ENCODE measurements at regions not wholly inside any gene's neighbourhood (a gene's known extent, or its start where the extent isn't known, plus 50 kb on each side); places are given as distances from the start of the nearest gene placed in this dataset.

DNA sequence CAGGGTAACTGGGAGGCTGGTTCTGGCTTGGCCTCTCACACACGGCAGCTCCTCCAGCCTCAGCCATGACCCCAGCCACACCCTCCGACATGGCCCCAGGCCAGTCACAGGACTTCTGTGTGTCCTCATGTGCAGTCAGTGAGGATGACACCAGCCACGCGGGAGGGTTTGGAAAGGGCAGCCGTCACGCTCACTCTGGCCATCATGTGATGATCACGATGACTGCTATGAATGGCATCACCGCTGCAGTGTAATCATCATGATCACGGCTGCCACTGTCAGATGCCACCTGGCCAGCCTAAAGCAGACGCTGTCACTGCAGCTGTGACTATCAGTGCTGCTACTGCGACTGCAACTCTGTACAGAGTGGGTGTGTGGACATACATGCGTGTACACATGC is 640.9 kb downstream of the BRD1 start:
- Histone ChIP-seq H4K8ac (ENCODE audit: low read depth in 2 of 2, low read length in 2 of 2) (no peak overlapping the region), H3K79me1 (ENCODE audit: low read depth in 1 of 2, low read length in 2 of 2) (no peaks in the 10 kb centered on the region), H3K36me3 (ENCODE audit: control insufficient read depth, insufficient read depth, low read length) (no peaks in the 10 kb centered on the region), H2AFZ (replicated peaks; ENCODE audit: low read length, poor library complexity) (no peak overlapping the region), H3K4me1 (ENCODE audit: control insufficient read depth, insufficient read depth, low read length) (no peaks in the 10 kb centered on the region), H3K56ac (ENCODE audit: extremely low read depth, insufficient read depth, low read length) (no peak overlapping the region), H3K9ac (ENCODE audit: low read depth, low read length) (no peak overlapping the region), H3K4ac (ENCODE audit: low read depth, low read length) (no peak overlapping the region), H3K27ac (ENCODE audit: insufficient read depth, low read length) (no peak overlapping the region), H4K91ac (ENCODE audit: insufficient read depth, low read depth, low read length) (no peak overlapping the region), H3K9me1 (ENCODE audit: insufficient read depth, low read length) (no peaks in the 10 kb centered on the region), H2BK120ac (ENCODE audit: low read depth, low read length) (no peak overlapping the region), H2BK5ac (ENCODE audit: low read depth, low read length, poor library complexity, severe bottlenecking) (no peak overlapping the region), H3K14ac (replicated peaks; ENCODE audit: low read depth, low read length) (no peak overlapping the region), H3K23ac (ENCODE audit: low read depth, low read length) (no peak overlapping the region), H3K4me3 (ENCODE audit: insufficient read depth, low read depth, low read length) (no peak overlapping the region), H2BK15ac (ENCODE audit: low read depth, low read length) (no peak overlapping the region), H2AK5ac (ENCODE audit: low read depth, low read length) (no peak overlapping the region), H2BK20ac (ENCODE audit: low read depth, low read length) (no peak overlapping the region), H3K9me3 (ENCODE audit: control insufficient read depth, insufficient read depth, low read length) (peaks cover 70% of the 10 kb centered on the region), H2AK9ac (replicated peaks; ENCODE audit: low read depth, low read length, poor library complexity) (no peak overlapping the region), H3K18ac (ENCODE audit: low read depth, low read length) (no peak overlapping the region), H4K20me1 (ENCODE audit: insufficient read depth, low read length) (no peaks in the 10 kb centered on the region), H3K27me3 (ENCODE audit: control insufficient read depth, insufficient read depth, low read length) (no peaks in the 10 kb centered on the region), H4K5ac (ENCODE audit: low read depth, low read length) (no peak overlapping the region), H3K4me2 (ENCODE audit: low read depth, low read length) (no peak overlapping the region)
- TF ChIP-seq, protein P1, sequence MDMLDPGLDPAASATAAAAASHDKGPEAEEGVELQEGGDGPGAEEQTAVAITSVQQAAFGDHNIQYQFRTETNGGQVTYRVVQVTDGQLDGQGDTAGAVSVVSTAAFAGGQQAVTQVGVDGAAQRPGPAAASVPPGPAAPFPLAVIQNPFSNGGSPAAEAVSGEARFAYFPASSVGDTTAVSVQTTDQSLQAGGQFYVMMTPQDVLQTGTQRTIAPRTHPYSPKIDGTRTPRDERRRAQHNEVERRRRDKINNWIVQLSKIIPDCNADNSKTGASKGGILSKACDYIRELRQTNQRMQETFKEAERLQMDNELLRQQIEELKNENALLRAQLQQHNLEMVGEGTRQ (IDR thresholded peaks at IDR 0.05; ENCODE audit: low read depth, low read length): no peak
- TF ChIP-seq CEBPB (IDR thresholded peaks at IDR 0.05; ENCODE audit: low read depth, low read length) (no peak), CHD1 (IDR thresholded peaks at IDR 0.05; ENCODE audit: low read depth, low read length) (no peak), SMC3 (IDR thresholded peaks at IDR 0.05; ENCODE audit: low read depth, low read length) (no peak), RFX5 (IDR thresholded peaks at IDR 0.05; ENCODE audit: low read depth, low read length) (no peak), RAD21 (IDR thresholded peaks at IDR 0.05; ENCODE audit: low read length) (no peak), POLR2A (IDR thresholded peaks at IDR 0.05; ENCODE audit: low read depth, low read length) (no peak), MAFK (IDR thresholded peaks at IDR 0.05; ENCODE audit: low read depth, low read length) (no peak), BHLHE40 (IDR thresholded peaks at IDR 0.05; ENCODE audit: low read depth, low read length) (no peak), RCOR1 (IDR thresholded peaks at IDR 0.05; ENCODE audit: insufficient replicate concordance, low read length) (no peak), FOS (IDR thresholded peaks at IDR 0.05; ENCODE audit: low read depth, low read length) (no peak), MXI1 (IDR thresholded peaks at IDR 0.05; ENCODE audit: borderline replicate concordance, low read depth, low read length) (no peak), NFE2L2 (IDR thresholded peaks at IDR 0.05; ENCODE audit: low read depth, low read length) (no peak)
- TF ChIP-seq, protein P2, sequence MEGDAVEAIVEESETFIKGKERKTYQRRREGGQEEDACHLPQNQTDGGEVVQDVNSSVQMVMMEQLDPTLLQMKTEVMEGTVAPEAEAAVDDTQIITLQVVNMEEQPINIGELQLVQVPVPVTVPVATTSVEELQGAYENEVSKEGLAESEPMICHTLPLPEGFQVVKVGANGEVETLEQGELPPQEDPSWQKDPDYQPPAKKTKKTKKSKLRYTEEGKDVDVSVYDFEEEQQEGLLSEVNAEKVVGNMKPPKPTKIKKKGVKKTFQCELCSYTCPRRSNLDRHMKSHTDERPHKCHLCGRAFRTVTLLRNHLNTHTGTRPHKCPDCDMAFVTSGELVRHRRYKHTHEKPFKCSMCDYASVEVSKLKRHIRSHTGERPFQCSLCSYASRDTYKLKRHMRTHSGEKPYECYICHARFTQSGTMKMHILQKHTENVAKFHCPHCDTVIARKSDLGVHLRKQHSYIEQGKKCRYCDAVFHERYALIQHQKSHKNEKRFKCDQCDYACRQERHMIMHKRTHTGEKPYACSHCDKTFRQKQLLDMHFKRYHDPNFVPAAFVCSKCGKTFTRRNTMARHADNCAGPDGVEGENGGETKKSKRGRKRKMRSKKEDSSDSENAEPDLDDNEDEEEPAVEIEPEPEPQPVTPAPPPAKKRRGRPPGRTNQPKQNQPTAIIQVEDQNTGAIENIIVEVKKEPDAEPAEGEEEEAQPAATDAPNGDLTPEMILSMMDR (conservative IDR thresholded peaks at IDR 0.05; ENCODE audit: low read depth, low read length): no peak
- in situ Hi-C loops (cut with MboI; ENCODE audit: low sequenced_read_pairs) (no loop called here), intact Hi-C loops (cut with micrococcal nuclease) (no loop called here), dilution Hi-C loops (cut with HindIII; ENCODE audit: low sequenced_read_pairs, unreplicated experiment) (no loop called here)
- ChIA-PET CTCF (no interaction called here), POLR2A (ENCODE audit: unreplicated experiment) (no interaction called here)
- WGBS, 2 experiments (ENCODE audit: extremely low coverage in 2 of 2, insufficient read length in 1 of 2): 63% methylated on average over 7 of the region's 12 CpGs; no CpG with 5 or more reads in 1 of the 2 experiments
- DNase-seq: no peak
- ATAC-seq (ENCODE audit: low read depth): no peak
- no TSS peak for BruUV-seq (replicated peaks)

Data from IMR-90 (cell line).